IPS-15b (cell line): ENCODE measurements at regions not wholly inside any gene's neighbourhood (a gene's known extent, or its start where the extent isn't known, plus 50 kb on each side); places are given as distances from the start of the nearest gene placed in this dataset.

Experiments used
- H3K27me3 ChIP-seq: one replicate; pipeline ENCODE4 v1.6.1; 2013; ENCODE audit warnings: low read length; ENCODE audit not compliant: control insufficient read depth, insufficient read depth
- H3K36me3 ChIP-seq: one replicate; pipeline ENCODE4 v1.6.1; 2013; ENCODE audit warnings: low read length; ENCODE audit not compliant: control insufficient read depth, insufficient read depth
- H3K4me1 ChIP-seq: one replicate; pipeline ENCODE4 v1.6.1; 2013; ENCODE audit warnings: mild to moderate bottlenecking, low read length; ENCODE audit not compliant: control insufficient read depth, insufficient read depth
- H3K4me3 ChIP-seq: one replicate; pipeline ENCODE4 v1.5.1; 2013; ENCODE audit warnings: low read depth, low read length
- H3K9ac ChIP-seq: one replicate; pipeline ENCODE4 v1.6.1; 2013; ENCODE audit warnings: low read depth, mild to moderate bottlenecking, low read length
- H3K9me3 ChIP-seq: one replicate; pipeline ENCODE4 v1.6.1; 2013; ENCODE audit warnings: mild to moderate bottlenecking, low read length; ENCODE audit not compliant: control insufficient read depth, insufficient read depth

GRCh38 chr19:28847468-28847867, 365.5 kb downstream of the UQCRFS1 start:
- H3K4me3 ChIP-seq = no peak overlapping the region
- no peaks in the 10 kb centered on the region for H3K36me3 ChIP-seq
- H3K27me3 ChIP-seq = no peaks in the 10 kb centered on the region
- H3K9me3 ChIP-seq = no peaks in the 10 kb centered on the region
- no peak overlapping the region for H3K9ac ChIP-seq
- no peaks in the 10 kb centered on the region for H3K4me1 ChIP-seq

- no peaks in the 10 kb centered on the region for H3K4me1 ChIP-seq
- no peaks in the 10 kb centered on the region for H3K9me3 ChIP-seq
- H3K36me3 ChIP-seq = no peaks in the 10 kb centered on the region
- H3K27me3 ChIP-seq = no peaks in the 10 kb centered on the region
- H3K4me3 ChIP-seq = no peak overlapping the region
- no peak overlapping the region for H3K9ac ChIP-seq
Observed at GRCh38 chr19:28846094-28846812, 366.7 kb downstream of the UQCRFS1 start.

GRCh38 chr19:28843761-28844492, 369.0 kb downstream of the UQCRFS1 start:
- Histone ChIP-seq H3K36me3 (no peaks in the 10 kb centered on the region), H3K4me1 (no peaks in the 10 kb centered on the region), H3K27me3 (no peaks in the 10 kb centered on the region), H3K9ac (no peak overlapping the region), H3K4me3 (no peak overlapping the region), H3K9me3 (no peaks in the 10 kb centered on the region)

GRCh38 chr19:28841531-28841930, 371.4 kb downstream of the UQCRFS1 start:
- H3K27me3 ChIP-seq = no peaks in the 10 kb centered on the region
- H3K9ac ChIP-seq = no peak overlapping the region
- H3K36me3 ChIP-seq = no peaks in the 10 kb centered on the region
- H3K9me3 ChIP-seq = no peaks in the 10 kb centered on the region
- H3K4me1 ChIP-seq = no peaks in the 10 kb centered on the region
- no peak overlapping the region for H3K4me3 ChIP-seq

DNA sequence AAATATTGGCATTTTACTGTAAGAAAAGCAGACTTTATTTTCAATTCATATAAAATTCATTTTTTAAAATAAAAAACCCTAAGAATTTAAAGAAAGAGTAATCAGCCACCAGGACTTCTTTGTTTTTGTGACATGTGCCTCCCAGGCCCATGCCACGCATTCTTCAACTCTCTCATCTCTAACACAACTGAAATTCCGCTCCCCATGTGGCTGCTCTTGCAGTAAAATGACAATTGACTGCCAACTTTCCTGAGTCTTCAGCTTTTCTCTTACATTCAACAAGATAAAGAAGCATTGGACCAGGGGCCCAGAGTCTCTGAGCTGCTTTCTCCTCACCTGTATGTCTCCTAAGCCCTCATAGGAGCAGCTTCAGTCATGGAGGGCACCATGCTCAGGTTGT, 372.1 kb downstream of the UQCRFS1 start:
- Histone ChIP-seq H3K4me3 (no peak overlapping the region), H3K4me1 (no peaks in the 10 kb centered on the region), H3K9ac (no peak overlapping the region), H3K9me3 (no peaks in the 10 kb centered on the region), H3K36me3 (no peaks in the 10 kb centered on the region), H3K27me3 (no peaks in the 10 kb centered on the region)

DNA sequence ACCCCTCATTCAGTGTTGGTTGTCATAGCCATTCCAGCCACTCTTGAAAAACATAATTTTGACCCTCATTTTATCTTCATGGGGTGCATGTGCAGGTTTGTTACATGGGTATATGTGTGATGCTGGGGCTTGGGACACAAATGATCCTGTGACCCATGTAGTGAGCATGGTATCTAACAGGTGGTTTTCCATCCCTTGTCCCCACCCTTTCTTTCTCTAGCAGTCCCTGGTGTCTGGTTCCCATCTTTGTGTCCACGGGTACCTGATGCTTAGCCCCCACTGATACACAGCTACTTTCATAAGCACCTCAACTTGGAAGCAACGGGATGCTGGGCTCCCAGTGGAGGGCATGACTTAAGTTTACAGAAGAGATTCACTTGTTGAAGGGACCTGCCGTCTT, 373.5 kb downstream of the UQCRFS1 start:
- no peaks in the 10 kb centered on the region for H3K4me1 ChIP-seq
- no peak overlapping the region for H3K4me3 ChIP-seq
- no peak overlapping the region for H3K9ac ChIP-seq
- H3K36me3 ChIP-seq = no peaks in the 10 kb centered on the region
- no peaks in the 10 kb centered on the region for H3K9me3 ChIP-seq
- H3K27me3 ChIP-seq = no peaks in the 10 kb centered on the region

GRCh38 chr19:28838909-28839308, 374.0 kb downstream of the UQCRFS1 start:
- no peaks in the 10 kb centered on the region for H3K27me3 ChIP-seq
- H3K9me3 ChIP-seq = no peaks in the 10 kb centered on the region
- H3K4me1 ChIP-seq = no peaks in the 10 kb centered on the region
- no peak overlapping the region for H3K9ac ChIP-seq
- H3K4me3 ChIP-seq = no peak overlapping the region
- no peaks in the 10 kb centered on the region for H3K36me3 ChIP-seq

GRCh38 chr19:28836421-28836820, 376.5 kb downstream of the UQCRFS1 start:
- no peaks in the 10 kb centered on the region for H3K36me3 ChIP-seq
- H3K9ac ChIP-seq = no peak overlapping the region
- H3K4me1 ChIP-seq = no peaks in the 10 kb centered on the region
- H3K27me3 ChIP-seq = no peaks in the 10 kb centered on the region
- H3K4me3 ChIP-seq = no peak overlapping the region
- H3K9me3 ChIP-seq = no peaks in the 10 kb centered on the region

DNA sequence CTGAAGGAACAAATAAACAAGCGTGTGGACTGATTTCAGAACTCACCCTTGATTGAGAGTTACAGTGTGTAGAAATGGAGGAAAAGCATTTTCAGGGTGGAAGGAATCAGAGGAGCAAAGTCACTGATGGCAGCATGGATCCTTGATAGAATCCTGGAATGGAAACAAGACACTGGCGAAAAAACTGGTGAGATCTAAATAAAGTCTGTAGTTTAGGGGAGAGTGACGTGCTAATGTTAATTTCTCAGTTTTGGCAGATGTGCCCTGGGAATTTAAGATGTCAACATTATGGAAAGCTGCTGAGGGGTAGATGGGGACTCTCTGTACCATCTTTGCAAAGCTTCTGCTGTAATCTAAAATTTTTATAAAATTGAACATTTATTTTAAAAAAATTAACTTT, 378.0 kb downstream of the UQCRFS1 start:
- H3K36me3 ChIP-seq = no peaks in the 10 kb centered on the region
- H3K27me3 ChIP-seq = no peaks in the 10 kb centered on the region
- H3K4me1 ChIP-seq = no peaks in the 10 kb centered on the region
- no peaks in the 10 kb centered on the region for H3K9me3 ChIP-seq
- no peak overlapping the region for H3K4me3 ChIP-seq
- no peak overlapping the region for H3K9ac ChIP-seq

DNA sequence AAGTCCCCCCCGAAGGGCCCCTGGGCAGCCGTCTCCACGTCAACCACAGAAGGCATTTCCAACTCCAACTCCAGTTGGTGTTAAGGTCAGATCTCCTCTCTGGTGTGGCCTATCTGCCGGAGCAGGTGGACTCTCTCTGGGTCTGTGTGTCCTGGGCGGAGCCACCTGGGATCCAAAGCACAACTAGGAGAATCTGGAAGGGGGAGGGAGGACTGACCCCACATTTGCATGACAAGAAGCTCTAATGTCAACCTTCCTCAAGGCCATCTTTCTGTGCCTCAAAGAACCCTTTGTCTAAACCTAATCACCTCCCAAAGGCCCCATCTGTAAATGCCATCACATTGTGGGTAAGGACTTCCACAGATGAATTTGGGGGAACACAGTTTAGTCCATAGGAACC, 381.5 kb downstream of the UQCRFS1 start:
- H3K9ac ChIP-seq = no peak overlapping the region
- no peak overlapping the region for H3K4me3 ChIP-seq
- no peaks in the 10 kb centered on the region for H3K4me1 ChIP-seq
- H3K27me3 ChIP-seq = no peaks in the 10 kb centered on the region
- no peaks in the 10 kb centered on the region for H3K36me3 ChIP-seq
- H3K9me3 ChIP-seq = no peaks in the 10 kb centered on the region

GRCh38 chr19:28829762-28830161, 383.2 kb downstream of the UQCRFS1 start:
- Histone ChIP-seq H3K9me3 (no peaks in the 10 kb centered on the region), H3K9ac (no peak overlapping the region), H3K36me3 (no peaks in the 10 kb centered on the region), H3K4me1 (no peaks in the 10 kb centered on the region), H3K4me3 (no peak overlapping the region), H3K27me3 (no peaks in the 10 kb centered on the region)

DNA sequence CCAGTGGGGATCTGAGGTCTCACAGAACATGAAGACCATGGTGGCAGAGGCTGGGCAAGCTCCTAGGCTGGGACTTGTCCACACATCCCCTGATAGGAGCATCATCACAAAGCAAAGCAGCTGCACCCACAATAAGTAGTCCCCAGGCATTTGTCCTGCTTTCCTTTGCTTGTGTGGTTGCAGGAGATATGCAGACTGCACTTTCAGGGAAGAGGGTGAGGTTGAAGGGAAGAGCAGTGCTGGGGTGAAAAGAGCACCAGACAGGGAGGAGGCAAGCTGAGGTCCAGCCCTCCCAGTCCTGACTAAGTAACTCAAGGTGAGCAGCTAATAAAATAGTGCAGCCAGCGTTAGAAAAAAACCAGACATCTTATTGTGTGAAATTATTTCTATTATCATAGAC, 383.6 kb downstream of the UQCRFS1 start:
- Histone ChIP-seq H3K9me3 (no peaks in the 10 kb centered on the region), H3K27me3 (no peaks in the 10 kb centered on the region), H3K36me3 (no peaks in the 10 kb centered on the region), H3K9ac (no peak overlapping the region), H3K4me3 (no peak overlapping the region), H3K4me1 (no peaks in the 10 kb centered on the region)
